Epithelial cell of proximal tubule (primary cell): ENCODE measurements at regions not wholly inside any gene's neighbourhood (a gene's known extent, or its start where the extent isn't known, plus 50 kb on each side); places are given as distances from the start of the nearest gene placed in this dataset.

ENCODE experiments used
- DNase-seq: peaks from one replicate; pipeline ENCODE4 v3.0.0-alpha.2; 2011; ENCODE audit warnings: low read depth
- H3K4me3 ChIP-seq: 2 replicates; pipeline ENCODE4 v1.5.1; 2011; ENCODE audit warnings: low read depth, mild to moderate bottlenecking, low read length
- TF ChIP-seq, protein P1 (sequence below): conservative IDR thresholded peaks from 2 replicates; pipeline ENCODE4 v1.5.1; 2012; ENCODE audit warnings: low read depth, mild to moderate bottlenecking, low read length

DNA sequence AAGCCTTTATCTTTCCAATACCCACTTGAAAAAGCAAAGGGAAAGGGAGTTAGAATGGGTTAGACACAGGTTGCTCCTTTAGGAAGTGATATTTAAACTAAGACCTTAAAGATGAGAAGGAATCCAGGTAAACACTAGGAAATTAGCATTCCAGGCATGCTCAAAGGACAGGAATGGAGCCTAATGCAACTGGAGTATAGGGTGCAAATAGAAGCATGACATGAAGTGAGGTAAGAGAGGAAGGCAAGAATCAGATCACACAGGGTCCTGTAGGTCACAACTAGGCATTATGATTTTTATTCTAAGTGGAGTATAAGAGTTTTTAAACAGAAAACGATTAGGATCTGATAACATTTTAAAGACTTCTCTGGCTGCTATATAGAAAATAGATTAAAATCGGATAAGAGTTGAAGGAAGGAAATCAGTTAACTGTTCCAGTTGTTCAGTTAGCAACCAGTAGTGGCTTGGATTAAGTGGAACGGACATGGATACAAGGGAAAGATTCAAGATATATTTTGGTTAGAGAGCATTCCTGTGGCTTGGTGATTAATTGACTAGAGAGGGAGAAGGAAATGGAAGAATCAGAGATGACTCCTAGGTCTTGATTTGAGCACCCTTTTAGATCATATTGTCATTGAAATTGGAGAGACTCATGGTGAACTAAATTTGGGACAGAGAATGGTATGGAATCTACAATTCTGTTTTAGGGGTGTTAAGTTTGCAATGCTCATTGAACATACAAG lies 95.9 kb downstream of the FBXO4 start:
- DNase-seq = no peak
- TF ChIP-seq, protein P1, sequence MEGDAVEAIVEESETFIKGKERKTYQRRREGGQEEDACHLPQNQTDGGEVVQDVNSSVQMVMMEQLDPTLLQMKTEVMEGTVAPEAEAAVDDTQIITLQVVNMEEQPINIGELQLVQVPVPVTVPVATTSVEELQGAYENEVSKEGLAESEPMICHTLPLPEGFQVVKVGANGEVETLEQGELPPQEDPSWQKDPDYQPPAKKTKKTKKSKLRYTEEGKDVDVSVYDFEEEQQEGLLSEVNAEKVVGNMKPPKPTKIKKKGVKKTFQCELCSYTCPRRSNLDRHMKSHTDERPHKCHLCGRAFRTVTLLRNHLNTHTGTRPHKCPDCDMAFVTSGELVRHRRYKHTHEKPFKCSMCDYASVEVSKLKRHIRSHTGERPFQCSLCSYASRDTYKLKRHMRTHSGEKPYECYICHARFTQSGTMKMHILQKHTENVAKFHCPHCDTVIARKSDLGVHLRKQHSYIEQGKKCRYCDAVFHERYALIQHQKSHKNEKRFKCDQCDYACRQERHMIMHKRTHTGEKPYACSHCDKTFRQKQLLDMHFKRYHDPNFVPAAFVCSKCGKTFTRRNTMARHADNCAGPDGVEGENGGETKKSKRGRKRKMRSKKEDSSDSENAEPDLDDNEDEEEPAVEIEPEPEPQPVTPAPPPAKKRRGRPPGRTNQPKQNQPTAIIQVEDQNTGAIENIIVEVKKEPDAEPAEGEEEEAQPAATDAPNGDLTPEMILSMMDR = no peak
- no peak overlapping the region for H3K4me3 ChIP-seq

DNA sequence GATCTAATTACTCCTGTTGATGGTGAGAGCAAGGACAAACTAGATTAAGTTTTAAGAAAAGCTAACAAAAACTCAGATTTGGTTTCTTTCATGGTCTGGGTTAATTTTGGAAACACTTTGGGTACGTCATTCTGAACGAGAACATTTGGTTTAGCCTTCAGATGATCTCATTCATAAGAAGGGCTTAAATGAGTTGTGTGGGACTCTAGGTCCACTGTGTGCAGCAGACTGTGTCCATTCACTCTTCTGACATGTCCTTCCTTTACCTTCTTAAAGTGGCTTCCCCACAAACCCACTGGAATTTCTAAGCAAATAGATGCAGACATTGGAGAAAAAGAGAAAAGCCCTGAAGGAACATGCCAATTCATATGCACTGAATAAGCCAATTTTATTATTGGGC lies 96.8 kb downstream of the FBXO4 start:
- DNase-seq = no peak
- TF ChIP-seq, protein P1 = no peak

DNA sequence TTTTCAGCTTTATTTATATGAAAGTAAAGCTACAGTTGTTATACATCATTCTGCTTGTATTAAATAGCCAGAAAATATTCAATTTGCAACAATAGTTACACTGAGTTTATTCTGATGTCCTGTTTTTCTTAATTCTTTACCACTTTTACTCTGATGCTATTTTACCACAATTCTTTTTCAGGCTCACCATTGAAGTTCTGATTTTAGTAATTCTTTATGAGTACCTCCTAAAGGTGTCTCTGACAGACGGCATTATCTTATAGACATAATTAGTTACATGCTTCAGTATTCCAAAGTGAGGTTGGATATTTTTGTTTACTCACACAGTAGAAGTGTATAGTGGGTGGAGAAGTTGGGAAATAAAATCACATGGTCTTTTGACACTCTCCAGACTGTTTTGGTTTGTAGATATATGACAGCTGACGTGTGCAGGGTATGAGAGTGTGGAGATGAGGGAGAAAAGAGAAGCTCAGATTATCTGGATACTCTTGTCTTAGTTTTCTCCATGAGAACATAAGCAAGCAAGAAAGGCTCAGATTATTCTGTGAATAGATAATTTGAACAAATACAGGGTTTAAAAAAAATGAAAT lies 97.4 kb downstream of the FBXO4 start:
- DNase-seq = no peak
- TF ChIP-seq, protein P1 = no peak

More for the DNA sequence above, 96.8 kb downstream of the FBXO4 start:
- no peak overlapping the region for H3K4me3 ChIP-seq

DNA sequence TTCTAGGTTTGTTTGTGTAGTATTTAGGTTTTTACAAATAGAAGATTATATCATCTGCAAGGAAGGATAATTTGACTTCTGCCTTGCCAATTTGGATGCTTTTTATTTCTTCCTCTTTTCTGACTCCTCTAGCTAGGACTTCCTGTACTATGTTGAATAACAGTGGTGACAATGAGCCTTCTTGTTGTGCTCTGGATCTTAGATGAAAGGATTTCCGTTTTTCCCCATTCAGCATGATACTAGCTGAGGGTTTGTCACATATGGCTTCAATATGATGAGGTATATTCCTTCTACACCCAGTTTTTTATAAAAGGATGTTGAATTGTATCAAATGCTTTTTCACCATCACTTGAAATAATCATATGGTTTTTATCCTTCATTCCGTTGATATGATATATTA lies 101.4 kb downstream of the FBXO4 start:
- no peak overlapping the region for H3K4me3 ChIP-seq
- no peak for DNase-seq
- TF ChIP-seq, protein P1 = no peak

More for the DNA sequence above, 97.4 kb downstream of the FBXO4 start:
- no peak overlapping the region for H3K4me3 ChIP-seq

DNA sequence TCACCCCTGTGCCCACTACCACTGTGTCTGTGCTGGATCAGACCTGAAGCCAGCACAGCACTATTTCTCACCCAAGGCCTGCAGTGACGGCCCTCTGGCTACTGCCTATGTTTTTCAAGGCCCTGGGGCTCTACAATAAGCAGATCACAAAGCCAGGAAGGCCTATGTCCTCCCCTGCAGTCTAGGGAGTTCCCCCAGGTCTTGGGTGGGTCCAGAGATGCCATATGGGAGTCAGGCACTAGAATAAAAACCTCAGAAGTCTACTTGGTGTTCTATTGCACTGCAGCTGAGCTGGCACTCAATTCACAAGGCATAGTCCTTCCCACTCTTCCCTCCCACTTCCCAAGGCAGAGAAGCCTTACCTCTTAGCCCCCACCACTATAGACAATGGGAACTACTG lies 107.1 kb downstream of the FBXO4 start:
- no peak for DNase-seq
- TF ChIP-seq, protein P1 = no peak
- no peak overlapping the region for H3K4me3 ChIP-seq

DNA sequence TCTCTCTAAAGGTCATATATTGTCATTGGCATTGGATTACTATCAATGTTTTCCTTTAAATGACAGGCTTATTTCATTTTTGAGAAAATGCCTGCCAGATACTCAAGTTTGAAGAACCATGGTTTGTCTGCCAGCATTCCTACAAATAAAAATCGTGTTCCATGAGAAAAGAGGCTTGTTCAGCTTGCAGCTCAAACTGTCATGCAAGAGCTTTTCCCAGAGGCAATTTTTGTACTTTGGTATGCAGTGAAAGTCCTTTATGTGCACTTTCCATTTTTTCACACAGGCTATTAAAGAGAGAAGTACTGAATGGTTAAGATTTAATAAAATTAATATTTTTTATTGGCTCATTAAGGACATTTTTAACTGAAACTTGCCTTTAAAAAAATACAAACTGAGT lies 110.4 kb downstream of the FBXO4 start:
- DNase-seq = no peak
- TF ChIP-seq, protein P1 = no peak
- H3K4me3 ChIP-seq = no peak overlapping the region

DNA sequence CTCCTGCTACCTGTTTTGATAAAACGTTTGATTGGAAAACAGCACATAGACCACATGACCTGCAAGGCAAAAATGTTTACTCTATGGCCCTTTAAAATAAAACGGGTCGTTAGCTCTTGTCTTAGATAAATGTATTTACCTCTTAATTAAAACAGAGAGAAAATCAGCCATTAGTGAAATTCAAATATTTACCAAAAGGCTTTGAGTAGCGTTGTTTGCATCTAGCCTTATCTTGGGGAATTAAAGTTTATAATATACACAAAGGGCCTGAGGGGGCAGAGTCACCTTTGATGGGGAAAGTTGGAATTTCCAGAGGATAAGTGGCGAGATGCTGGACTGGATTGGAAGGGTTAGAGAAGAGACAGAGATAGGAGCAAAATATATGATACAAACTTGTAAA lies 111.3 kb downstream of the FBXO4 start:
- no peak overlapping the region for H3K4me3 ChIP-seq
- no peak for DNase-seq
- TF ChIP-seq, protein P1 = no peak
